Parathyroid adenoma (tissue), 2 donors: ENCODE measurements at regions not wholly inside any gene's neighbourhood (a gene's known extent, or its start where the extent isn't known, plus 50 kb on each side); places are given as distances from the start of the nearest gene placed in this dataset.

Experiments
- H2AFZ ChIP-seq: fragments of 300-600 bp; sonication (generic); one replicate; pipeline ENCODE4 v1.7.0; 2017; ENCODE audit warnings: antibody characterized with exemption, mild to moderate bottlenecking
- H3K27ac ChIP-seq: fragments of 300-600 bp; sonication (generic); one replicate; pipeline ENCODE4 v1.7.0; 2017
- H3K27me3 ChIP-seq: fragments of 300-600 bp; sonication (generic); one replicate; pipeline ENCODE4 v1.7.0; 2017; ENCODE audit warnings: low read length; ENCODE audit not compliant: control insufficient read depth, insufficient read depth
- H3K36me3 ChIP-seq: fragments of 300-600 bp; sonication (generic); one replicate; pipeline ENCODE4 v1.7.0; 2017; ENCODE audit warnings: low read length; ENCODE audit not compliant: control insufficient read depth, insufficient read depth
- H3K4me1 ChIP-seq: fragments of 300-600 bp; sonication (generic); one replicate; pipeline ENCODE4 v1.7.0; 2017; ENCODE audit warnings: control low read depth
- H3K4me2 ChIP-seq: fragments of 300-600 bp; sonication (generic); one replicate; pipeline ENCODE4 v1.7.0; 2017; ENCODE audit warnings: low read length
- H3K4me3 ChIP-seq: fragments of 300-600 bp; sonication (generic); one replicate; pipeline ENCODE4 v1.7.0; 2017; ENCODE audit warnings: low read depth, low read length
- H3K79me2 ChIP-seq: fragments of 300-600 bp; sonication (generic); one replicate; pipeline ENCODE4 v1.7.0; 2017; ENCODE audit warnings: control low read depth
- H3K9ac ChIP-seq: fragments of 300-600 bp; sonication (generic); one replicate; pipeline ENCODE4 v1.7.0; 2017; ENCODE audit warnings: mild to moderate bottlenecking
- H3K9me3 ChIP-seq: fragments of 300-600 bp; sonication (generic); one replicate; pipeline ENCODE4 v1.7.0; 2017; ENCODE audit warnings: low read length; ENCODE audit not compliant: control insufficient read depth
- TF ChIP-seq, protein P1 (sequence below): fragments of 300-600 bp; sonication (generic); IDR thresholded peaks from one replicate; pipeline ENCODE4 v1.7.0; 2017; ENCODE audit warnings: antibody characterized with exemption, mild to moderate bottlenecking
- donor health status: primary hyperparathyroidism.

DNA sequence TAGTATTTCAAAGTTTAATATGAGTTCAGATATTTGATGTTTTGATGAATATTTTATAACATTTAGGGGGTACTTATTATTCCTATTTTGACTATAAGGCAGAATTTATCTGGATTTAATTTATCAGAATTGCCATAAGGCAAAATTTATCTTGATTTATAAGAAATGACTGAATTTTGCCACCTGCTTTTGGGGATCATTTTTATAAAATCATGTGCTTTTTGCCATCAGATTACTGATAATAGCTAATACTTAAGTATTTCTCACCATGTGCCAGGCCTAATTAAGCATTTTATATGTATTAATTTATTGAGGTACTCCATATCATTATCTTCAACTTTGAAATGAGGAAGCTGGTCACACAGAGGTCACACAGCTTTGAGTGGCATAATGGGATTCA is 423.7 kb downstream of the PRKD1 start:
- Histone ChIP-seq H3K4me2 (no peak overlapping the region), H3K27ac (no peak overlapping the region), H3K9ac (no peak overlapping the region), H3K27me3 (no peaks in the 10 kb centered on the region), H3K79me2 (no peaks in the 10 kb centered on the region), H3K4me3 (no peak overlapping the region), H2AFZ (no peak overlapping the region), H3K4me1 (no peaks in the 10 kb centered on the region), H3K9me3 (no peaks in the 10 kb centered on the region), H3K36me3 (no peaks in the 10 kb centered on the region)
- TF ChIP-seq, protein P1, sequence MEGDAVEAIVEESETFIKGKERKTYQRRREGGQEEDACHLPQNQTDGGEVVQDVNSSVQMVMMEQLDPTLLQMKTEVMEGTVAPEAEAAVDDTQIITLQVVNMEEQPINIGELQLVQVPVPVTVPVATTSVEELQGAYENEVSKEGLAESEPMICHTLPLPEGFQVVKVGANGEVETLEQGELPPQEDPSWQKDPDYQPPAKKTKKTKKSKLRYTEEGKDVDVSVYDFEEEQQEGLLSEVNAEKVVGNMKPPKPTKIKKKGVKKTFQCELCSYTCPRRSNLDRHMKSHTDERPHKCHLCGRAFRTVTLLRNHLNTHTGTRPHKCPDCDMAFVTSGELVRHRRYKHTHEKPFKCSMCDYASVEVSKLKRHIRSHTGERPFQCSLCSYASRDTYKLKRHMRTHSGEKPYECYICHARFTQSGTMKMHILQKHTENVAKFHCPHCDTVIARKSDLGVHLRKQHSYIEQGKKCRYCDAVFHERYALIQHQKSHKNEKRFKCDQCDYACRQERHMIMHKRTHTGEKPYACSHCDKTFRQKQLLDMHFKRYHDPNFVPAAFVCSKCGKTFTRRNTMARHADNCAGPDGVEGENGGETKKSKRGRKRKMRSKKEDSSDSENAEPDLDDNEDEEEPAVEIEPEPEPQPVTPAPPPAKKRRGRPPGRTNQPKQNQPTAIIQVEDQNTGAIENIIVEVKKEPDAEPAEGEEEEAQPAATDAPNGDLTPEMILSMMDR: no peak

DNA sequence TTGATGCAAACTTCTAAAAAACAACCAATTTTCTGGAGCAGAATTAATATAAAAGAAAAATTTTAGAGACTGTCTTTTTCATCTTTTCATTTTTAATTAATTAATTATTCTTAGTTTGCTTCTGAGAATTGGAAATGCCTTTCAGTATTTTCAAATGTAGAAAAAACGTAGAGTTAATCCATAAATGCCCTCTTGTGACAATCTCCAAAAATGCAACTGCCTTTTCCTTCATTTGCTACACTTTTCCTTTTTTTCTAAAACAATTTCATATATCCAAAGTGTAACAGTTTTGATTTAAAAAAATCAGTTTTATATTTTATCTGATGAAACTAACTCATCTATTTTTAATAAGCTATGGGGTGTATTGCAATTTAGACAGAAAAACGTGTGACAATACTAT is 409.3 kb downstream of the PRKD1 start:
- no peak overlapping the region for H3K27ac ChIP-seq
- H3K79me2 ChIP-seq: no peaks in the 10 kb centered on the region
- H3K4me2 ChIP-seq: no peak overlapping the region
- no peak overlapping the region for H2AFZ ChIP-seq
- TF ChIP-seq, protein P1: no peak
- no peaks in the 10 kb centered on the region for H3K4me1 ChIP-seq
- H3K4me3 ChIP-seq: no peak overlapping the region
- no peaks in the 10 kb centered on the region for H3K9me3 ChIP-seq
- no peak overlapping the region for H3K9ac ChIP-seq
- no peaks in the 10 kb centered on the region for H3K27me3 ChIP-seq
- no peaks in the 10 kb centered on the region for H3K36me3 ChIP-seq

DNA sequence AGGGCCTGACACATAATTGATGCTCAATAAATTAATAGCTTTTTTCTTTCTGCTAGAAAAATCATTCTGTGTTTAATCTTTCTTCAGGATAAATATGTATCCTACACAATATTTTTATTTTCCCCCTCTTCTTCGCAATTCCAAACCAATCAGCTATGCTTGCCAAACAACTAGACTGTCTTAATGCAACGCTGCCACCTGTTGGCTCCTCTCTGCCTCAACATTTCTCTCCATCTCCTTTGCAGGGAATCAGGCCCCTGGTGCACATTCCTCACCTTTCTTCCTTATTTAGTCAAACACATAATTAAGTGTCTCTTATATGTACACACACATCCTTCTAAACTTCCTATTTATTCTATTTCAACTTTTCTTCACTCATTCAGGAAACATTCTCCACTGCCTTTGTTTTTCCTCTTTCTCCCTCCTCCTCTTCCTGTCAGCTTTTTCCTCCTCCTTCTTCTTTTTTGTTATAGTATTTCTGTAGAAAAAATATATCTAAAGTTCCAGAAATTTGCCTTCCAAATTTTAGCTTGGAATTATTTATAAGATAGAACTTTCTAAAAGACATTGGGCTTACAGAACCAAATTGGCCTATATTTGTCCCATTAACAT is 406.0 kb downstream of the PRKD1 start:
- no peaks in the 10 kb centered on the region for H3K4me1 ChIP-seq
- H3K27me3 ChIP-seq: no peaks in the 10 kb centered on the region
- no peaks in the 10 kb centered on the region for H3K79me2 ChIP-seq
- TF ChIP-seq, protein P1: no peak
- no peak overlapping the region for H3K4me2 ChIP-seq
- H3K9ac ChIP-seq: no peak overlapping the region
- no peak overlapping the region for H3K27ac ChIP-seq
- no peak overlapping the region for H3K4me3 ChIP-seq
- H3K9me3 ChIP-seq: no peaks in the 10 kb centered on the region
- no peak overlapping the region for H2AFZ ChIP-seq
- H3K36me3 ChIP-seq: no peaks in the 10 kb centered on the region
